GM19438 (cell line): ENCODE measurements at regions not wholly inside any gene's neighbourhood (a gene's known extent, or its start where the extent isn't known, plus 50 kb on each side); places are given as distances from the start of the nearest gene placed in this dataset.
"Not testable (repeated sequence)": the region's sequence is repeated elsewhere in the genome, so short reads cannot be mapped to it uniquely, and the experiment has no call there.

Source experiments
- ATAC-seq: cut with Tn5 transposase; IDR thresholded peaks from one replicate; pipeline ENCODE4 v1.9.1; 2021; ENCODE audit warnings: low read depth; ENCODE audit not compliant: unreplicated experiment

DNA sequence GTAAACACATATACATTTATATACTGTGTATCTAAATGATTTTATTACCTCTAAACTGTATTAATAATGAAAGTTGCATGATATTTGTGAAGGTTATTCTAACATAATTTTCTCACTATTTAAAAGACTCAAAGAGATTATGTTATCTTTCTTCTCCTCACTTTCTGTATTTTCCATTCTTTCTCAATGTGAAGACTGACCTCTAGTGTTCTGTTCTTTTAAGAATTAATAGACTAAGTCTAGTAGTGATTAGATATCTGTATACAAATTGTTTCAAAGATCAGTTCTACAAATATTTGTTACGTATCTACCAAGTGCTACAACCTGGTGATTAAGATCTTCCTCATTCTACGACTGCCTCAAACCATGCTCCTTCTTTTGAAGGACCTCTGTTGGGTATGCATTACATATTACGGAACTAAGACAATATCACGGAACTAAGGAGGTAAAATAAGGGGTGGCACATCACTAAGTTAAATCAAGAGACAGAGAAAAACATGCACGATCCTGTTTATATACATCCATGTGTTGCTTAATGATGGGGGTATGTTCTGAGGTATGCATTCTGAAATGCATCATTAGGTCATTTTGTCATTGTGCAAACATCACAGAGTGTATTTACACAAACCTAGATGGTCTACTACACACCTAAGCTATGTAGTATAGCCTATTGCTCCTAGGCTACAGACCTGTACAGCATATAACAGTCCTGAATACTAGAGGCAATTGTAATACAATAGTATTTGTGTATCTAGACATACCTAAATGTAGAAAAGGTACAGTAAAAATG lies 161.5 kb upstream of the KBTBD8 start:
- ATAC-seq: no peak

DNA sequence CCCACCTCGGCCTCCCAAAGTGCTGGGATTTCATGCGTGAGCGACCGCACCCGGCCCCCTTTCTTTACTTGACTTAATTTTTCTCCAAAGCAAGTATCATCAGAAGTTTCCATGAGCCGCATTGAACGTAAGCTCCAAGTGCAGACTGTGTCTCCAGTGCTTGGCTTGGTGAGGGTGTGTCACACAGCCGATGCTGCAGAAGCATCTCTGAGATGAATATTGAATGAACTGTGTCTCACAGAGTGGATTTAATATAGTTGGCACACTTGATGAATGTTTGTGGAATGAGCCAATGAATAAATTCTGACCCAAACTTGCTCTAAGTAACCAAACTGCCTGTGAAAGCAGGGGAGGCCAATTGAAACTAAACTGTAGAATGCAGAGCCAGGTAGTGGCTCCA lies 159.4 kb upstream of the KBTBD8 start:
- ATAC-seq: no peak

- no peak for ATAC-seq
Measured at GRCh38 chr3:66839508-66839907, 158.6 kb upstream of the KBTBD8 start.

DNA sequence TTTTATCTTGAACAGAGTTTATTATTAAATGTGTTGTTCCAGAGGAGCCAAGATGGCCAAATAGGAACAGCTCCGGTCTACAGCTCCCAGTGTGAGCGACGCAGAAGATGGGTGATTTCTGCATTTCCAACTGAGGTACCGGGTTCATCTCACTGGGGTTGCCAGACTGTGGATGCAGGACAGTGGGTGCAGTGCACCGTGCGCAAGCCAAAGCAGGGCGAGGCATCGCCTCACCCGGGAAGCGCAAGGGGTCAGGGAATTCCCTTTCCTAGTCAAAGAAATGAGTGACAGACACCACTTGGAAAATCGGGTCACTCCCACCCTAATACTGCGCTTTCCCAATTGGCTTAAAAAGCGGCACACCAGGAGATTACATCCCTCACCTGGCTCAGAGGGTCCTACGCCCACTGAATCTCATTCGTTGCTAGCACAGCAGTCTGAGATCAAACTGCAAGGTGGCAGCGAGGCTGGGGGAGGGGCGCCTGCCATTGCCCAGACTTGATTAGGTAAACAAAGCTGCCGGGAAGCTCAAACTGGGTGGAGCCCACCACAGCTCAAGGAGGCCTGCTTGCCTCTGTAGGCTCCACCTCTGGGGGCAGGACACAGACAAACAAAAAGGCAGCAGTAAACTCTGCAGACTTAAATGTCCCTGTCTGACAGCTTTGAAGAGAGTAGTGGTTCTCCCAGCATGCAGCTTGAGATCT lies 155.2 kb upstream of the KBTBD8 start:
- ATAC-seq: not testable (repeated sequence)

DNA sequence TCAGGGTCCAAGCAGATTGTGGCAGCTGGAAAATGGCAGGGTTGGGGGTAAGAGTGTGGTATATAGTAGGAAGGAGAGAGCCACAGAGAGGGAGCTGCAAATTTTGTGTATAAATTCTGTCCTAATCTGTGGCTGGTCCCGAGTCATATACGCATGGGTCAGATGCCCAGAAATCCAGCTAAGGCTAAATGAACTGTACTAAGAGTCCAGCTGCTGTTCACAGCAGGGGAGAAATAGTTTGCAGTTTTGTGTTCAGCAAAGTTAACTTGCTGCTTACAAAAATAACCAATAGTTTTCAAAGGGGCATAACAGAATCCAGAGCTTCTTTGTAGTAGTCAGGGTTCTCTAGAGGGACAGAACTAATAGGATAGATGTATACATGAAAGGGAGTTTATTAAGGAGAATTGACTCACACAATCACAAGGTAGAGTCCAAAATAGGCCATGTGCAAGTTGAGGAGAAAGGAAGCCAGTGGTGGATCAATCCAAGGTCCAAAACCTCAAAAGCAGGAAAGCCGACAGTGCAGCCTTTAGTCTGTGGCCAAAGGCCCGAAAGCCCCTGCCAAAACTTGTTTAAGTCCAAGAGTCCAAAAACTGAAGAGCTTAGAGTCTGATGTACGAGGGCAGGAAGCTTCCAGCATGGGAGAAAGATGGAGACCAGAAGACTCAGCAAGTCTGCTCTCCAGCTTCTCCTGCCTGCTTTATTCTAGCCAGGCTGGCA lies 146.1 kb upstream of the KBTBD8 start:
- no peak for ATAC-seq

DNA sequence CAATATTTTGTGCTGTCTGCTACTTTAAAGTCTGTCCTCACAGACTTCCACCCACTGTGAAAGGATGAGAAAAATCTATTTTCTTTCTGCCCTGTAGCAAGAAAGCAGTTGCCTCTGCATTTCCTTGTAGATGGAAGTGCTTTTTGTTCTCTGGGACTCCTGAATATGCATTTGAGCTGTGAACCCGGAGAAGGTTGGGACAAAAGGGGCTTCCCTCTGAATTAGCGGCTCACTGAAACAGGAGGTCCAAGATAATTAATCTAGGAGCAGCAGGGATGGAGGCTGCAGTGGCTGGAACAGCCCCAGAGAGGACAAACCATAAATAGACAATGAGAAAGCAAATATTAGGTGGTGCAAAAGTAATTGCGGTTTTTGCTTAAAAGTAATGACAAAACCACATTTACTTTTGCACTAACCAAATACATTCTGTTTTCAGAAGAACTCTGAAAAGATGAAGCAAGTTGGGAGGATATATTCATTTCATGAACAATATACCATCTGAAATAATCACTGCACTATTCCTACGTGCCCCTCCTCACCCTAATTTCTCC lies 143.4 kb upstream of the KBTBD8 start:
- ATAC-seq: no peak

GRCh38 chr3:66856533-66856932 lies 141.6 kb upstream of the KBTBD8 start:
- ATAC-seq: peak; percentile 84

DNA sequence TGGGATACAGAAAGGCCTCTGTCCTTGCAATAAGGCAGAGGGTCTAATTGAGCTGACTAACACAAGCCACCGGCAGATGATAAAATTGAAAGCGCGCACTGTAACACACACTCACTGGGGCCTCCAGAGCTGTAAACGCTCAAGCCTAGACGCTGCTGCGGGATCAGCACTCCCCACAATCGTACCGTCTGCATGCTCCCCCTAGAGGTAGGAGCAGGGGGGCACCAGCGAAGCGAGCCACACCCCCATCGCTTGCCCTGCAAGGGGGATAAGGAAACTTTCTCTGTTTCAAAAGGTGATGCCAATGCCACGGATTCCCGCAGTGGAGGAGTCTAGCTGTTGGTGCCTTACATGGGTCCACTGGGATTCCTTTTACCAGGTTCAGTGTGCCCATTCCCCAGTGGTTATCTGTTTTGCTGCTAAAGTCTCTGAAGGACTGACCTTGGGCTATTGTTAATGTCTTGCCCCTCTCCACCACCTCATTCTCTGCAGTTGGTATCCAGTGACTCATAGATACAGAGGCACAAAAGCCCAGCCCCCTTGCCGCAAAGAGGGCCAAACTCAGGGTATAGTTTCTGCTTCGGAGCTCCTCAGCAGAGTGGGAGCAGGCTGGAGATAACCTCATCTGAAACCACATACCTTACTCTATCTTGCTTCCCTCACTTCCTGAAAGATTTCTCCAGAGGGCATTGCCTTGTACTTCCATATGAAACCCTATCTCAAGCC lies 139.3 kb upstream of the KBTBD8 start:
- no peak for ATAC-seq

- ATAC-seq: no peak
Measured at GRCh38 chr3:66860771-66861170, 137.3 kb upstream of the KBTBD8 start.

GRCh38 chr3:66863205-66864111 lies 134.6 kb upstream of the KBTBD8 start:
- no peak for ATAC-seq

- no peak for ATAC-seq
Measured at GRCh38 chr3:66884659-66885058, 113.4 kb upstream of the KBTBD8 start.

- ATAC-seq: no peak
Measured at GRCh38 chr3:66885326-66886000, 112.6 kb upstream of the KBTBD8 start.

- ATAC-seq: no peak
Measured at GRCh38 chr3:66889750-66890494, 108.2 kb upstream of the KBTBD8 start.

DNA sequence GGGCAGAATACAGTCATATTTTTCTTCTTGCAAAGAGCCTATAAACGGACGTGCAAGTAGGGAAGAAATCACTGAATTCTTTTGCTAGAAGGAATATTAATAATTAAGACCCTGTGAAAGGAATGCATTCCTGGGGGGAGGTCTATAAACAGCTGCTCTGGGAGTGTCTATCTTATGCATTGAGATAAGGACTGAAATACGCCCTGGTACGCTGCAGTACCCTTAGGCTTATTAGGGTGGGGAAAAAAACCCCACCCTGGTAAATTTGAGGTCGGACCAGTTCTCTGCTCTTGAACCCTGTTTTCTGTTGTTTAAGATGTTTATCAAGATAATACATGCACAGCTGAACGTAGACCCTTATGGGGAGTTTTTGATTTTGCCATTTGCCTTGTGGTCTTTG lies 100.0 kb upstream of the KBTBD8 start:
- ATAC-seq: no peak

DNA sequence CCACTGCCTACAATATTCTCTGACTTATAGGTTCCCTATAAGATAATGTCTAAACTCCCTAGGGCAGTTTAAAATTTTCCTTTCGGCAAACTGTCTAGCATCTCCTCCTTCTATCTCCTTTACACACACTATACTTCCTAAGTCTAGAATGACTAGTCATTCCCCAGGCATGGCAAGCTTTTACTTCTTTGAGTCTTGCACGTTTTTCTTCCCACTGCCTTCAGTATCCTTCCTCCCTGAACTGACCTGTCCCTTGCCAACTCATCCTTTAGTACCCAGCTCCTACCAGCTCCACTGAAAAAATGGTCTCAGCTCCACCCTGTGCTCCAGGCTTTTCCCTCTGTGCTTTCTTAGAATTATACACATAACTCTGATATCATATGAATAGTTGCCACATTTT lies 93.8 kb upstream of the KBTBD8 start:
- no peak for ATAC-seq

DNA sequence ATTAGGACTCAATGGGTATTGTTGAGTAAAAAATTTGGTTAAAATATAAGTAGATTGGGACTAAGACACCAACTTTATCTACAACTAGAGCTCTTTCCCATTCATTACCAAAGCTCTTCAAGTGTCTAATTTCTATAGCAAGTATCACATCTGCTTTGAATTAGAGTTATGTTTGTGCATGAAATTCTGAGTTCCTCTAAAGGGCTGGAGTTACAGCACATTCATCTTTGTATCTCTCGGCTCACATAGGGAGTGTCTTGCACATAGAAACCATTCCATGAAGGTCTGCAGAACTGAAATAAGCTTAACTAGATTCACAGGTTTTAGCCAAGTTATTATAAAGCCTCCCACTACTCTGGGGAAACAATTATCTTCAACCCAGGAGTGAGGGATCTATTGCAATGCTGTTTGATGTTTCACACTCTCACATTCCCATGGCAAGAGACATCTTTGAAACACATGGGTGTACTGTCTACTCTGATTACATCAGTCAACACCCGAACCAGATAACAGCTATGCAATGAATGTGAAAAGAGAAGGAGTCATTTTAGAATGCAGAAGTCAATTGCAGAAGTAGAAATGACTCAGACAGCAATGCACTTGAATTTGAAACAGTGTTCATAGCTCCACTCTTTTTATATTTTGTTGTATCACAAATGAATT lies 93.1 kb upstream of the KBTBD8 start:
- ATAC-seq: no peak

DNA sequence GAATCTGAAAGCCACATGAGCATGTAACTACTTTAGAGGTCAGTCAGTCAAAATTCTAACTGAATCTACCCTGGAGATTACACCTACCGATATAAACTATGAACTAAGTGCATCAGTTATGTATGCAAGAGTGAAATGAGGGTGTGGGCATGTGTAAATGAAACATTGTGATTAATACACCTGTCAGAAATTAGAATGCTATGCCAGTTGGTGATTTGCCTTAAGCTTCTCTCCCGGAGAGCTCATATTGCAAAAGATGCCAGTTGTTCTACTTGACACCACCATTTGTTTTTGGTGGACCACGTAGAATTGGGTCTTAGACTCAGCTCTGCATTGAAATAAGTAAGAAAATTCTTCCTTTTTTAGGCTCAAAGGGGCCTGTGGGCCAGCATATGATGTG lies 91.0 kb upstream of the KBTBD8 start:
- no peak for ATAC-seq
